Superior temporal gyrus (tissue), 1 donor: ENCODE measurements at regions not wholly inside any gene's neighbourhood (a gene's known extent, or its start where the extent isn't known, plus 50 kb on each side); places are given as distances from the start of the nearest gene placed in this dataset.

Experiments used
- DNase-seq: peaks from one replicate; pipeline ENCODE4 v3.0.0-alpha.2; 2016; ENCODE audit errors: extremely low spot score

GRCh38 chr7:88500131-88500530, 193.4 kb upstream of the STEAP4 start:
- DNase-seq, result no peak

GRCh38 chr7:88495881-88496725, 189.4 kb upstream of the STEAP4 start:
- DNase-seq, result no peak

GRCh38 chr7:88492153-88492552, 185.5 kb upstream of the STEAP4 start:
- no peak for DNase-seq

- DNase-seq, result no peak
Measured at GRCh38 chr7:88490874-88491273, 184.2 kb upstream of the STEAP4 start.

GRCh38 chr7:88490161-88490560, 183.5 kb upstream of the STEAP4 start:
- DNase-seq, result no peak

- no peak for DNase-seq
Measured at GRCh38 chr7:88485821-88486220, 179.1 kb upstream of the STEAP4 start.

- no peak for DNase-seq
Measured at GRCh38 chr7:88484551-88484950, 177.9 kb upstream of the STEAP4 start.

- DNase-seq, result peak; percentile 82
Measured at GRCh38 chr7:88480896-88481295, 174.2 kb upstream of the STEAP4 start.

- DNase-seq, result no peak
Measured at GRCh38 chr7:88480271-88480670, 173.6 kb upstream of the STEAP4 start.

- DNase-seq, result no peak
Measured at GRCh38 chr7:88477976-88478375, 171.3 kb upstream of the STEAP4 start.

GRCh38 chr7:88465600-88465999, 158.9 kb upstream of the STEAP4 start:
- DNase-seq, result no peak

- DNase-seq, result no peak
Measured at GRCh38 chr7:88462799-88463198, 156.1 kb upstream of the STEAP4 start.

GRCh38 chr7:88460650-88461049, 154.0 kb upstream of the STEAP4 start:
- DNase-seq, result no peak

GRCh38 chr7:88458946-88459345, 152.3 kb upstream of the STEAP4 start:
- DNase-seq, result no peak

- no peak for DNase-seq
Measured at GRCh38 chr7:88458279-88458678, 151.6 kb upstream of the STEAP4 start.

- no peak for DNase-seq
Measured at GRCh38 chr7:88457320-88457719, 150.6 kb upstream of the STEAP4 start.

- no peak for DNase-seq
Measured at GRCh38 chr7:88456490-88456889, 149.8 kb upstream of the STEAP4 start.

- no peak for DNase-seq
Measured at GRCh38 chr7:88455696-88456095, 149.0 kb upstream of the STEAP4 start.

- no peak for DNase-seq
Measured at GRCh38 chr7:88452646-88453045, 146.0 kb upstream of the STEAP4 start.

GRCh38 chr7:88450874-88451273, 144.2 kb upstream of the STEAP4 start:
- no peak for DNase-seq

GRCh38 chr7:88449410-88449809, 142.7 kb upstream of the STEAP4 start:
- no peak for DNase-seq

GRCh38 chr7:88442413-88442812, 135.7 kb upstream of the STEAP4 start:
- no peak for DNase-seq

GRCh38 chr7:88437132-88437531, 130.4 kb upstream of the STEAP4 start:
- no peak for DNase-seq

GRCh38 chr7:88432301-88432700, 125.6 kb upstream of the STEAP4 start:
- no peak for DNase-seq
